NOMO-1 treated with DMSO at 0.1 percent for 48 hours (cell line): ENCODE measurements at regions not wholly inside any gene's neighbourhood (a gene's known extent, or its start where the extent isn't known, plus 50 kb on each side); places are given as distances from the start of the nearest gene placed in this dataset.

ENCODE experiments used
- DNase-seq: peaks from one replicate; lab custom pipeline; 2025; ENCODE audit not compliant: unreplicated experiment; lab: John Stamatoyannopoulos, UW

DNA sequence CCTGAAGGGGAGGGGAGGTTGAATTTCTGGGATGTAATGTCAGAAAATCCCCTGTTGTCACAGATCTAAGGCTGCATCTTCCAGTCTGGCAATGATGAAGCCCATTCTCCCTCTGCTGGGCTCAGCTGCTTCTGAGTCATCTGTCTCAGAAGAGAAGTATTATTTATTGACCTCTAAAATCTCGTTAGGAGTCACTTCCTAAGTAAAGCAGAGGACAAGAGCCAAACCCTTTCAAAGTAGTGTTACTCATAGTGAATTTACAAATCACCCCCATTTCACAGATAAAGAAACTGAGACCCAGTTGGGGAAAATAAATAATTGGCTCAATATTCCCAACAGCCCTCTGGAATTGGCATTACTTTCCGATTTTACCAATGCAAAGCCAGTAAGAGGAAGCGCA, 167.3 kb upstream of the SKOR2 start:
- peak; percentile 28 for DNase-seq

DNA sequence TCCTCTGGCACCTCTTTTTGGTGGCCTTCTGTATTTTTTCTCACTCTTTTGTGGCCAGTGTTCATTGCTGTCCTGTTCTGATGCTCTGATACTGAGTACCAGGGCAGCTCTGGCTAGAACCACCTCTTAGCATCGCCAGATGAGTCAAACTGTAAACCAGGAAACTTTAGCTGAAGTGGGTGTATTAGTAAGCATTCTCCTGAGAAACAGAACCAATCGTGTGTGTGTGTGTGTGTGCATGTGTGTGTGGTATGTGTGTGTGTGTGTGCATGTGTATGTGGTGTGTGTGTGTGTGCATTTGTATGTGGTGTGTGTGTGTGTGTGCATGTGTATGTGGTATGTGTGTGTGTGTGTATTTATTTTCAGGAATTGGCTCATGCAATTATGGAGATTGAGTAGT, 166.3 kb upstream of the SKOR2 start:
- no peak for DNase-seq

DNA sequence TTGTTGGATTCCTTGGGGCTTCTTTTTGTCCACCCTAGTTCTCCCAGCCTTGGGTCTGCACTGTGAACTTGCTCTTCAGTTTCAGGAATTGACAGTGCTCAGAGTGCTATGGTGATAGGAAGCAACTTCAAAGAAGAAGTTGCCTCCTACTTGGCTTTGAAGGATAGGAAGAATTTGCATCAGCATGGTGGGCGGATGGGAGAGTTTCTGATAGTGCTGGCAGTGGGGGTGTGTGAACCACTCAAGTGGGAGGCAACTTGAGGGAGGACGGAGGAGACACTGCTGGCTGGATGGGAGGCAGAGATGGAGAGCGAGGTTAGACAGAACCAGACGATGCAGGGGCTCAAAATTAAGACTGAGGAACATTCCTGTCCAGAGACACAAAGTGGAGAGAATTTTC, 164.4 kb upstream of the SKOR2 start:
- DNase-seq: no peak

DNA sequence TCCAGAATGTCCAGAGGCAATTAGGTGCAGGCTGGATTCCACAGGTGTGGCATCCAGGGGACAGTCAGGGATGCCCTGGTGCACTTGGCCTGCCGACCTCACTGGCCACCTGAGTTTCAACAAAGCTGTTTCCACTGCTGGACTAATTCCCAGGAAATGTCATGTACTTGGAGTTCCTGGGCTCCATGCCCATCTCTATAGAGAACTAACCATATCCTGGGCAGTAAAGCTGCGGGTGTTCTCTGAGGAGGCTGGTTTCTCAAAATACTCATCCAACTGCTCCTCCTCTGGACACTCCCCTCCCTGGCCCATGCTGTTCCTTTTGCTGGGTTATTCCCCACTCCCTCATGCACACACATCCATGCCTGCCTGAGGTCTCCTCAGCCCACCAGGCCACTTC, 161.9 kb upstream of the SKOR2 start:
- DNase-seq: no peak

DNA sequence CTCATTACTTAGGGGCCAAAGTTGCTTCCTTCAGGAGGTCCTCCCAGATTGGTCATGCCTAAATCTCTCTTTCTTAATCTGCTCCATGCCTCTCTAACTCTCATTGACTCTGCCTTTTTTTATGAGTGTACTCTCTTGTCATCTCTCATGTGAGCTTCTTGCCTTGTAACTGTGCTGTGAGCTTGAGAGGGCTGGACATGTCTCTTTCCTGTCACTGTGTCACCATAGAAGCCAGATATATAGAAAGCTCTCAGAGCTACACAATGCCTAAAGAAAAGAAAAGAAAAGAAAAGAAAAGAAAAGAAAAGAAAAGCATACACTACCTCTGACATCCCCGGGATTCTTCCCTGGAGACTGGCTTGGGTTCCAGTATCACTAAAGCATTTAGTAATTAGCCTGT, 161.5 kb upstream of the SKOR2 start:
- DNase-seq: no peak

DNA sequence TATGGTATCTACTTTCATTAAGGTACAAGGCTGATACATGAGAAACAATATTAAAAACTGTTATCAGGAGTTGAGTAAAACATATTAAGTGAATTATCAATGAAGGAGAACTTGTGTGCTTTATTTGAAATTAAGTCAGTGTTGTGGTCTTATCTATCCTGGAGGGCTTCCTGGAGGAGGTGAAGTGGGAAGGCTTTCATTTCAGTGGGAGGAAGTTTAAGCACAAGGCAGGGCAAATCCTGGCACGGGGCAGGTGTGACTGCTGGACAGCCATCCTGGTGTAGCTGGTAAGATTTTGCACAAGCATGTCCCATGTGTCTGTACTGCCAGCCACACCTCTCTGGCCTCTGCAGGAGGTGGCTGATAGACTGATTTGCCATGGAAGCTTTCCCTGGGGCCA, 159.7 kb upstream of the SKOR2 start:
- no peak for DNase-seq

DNA sequence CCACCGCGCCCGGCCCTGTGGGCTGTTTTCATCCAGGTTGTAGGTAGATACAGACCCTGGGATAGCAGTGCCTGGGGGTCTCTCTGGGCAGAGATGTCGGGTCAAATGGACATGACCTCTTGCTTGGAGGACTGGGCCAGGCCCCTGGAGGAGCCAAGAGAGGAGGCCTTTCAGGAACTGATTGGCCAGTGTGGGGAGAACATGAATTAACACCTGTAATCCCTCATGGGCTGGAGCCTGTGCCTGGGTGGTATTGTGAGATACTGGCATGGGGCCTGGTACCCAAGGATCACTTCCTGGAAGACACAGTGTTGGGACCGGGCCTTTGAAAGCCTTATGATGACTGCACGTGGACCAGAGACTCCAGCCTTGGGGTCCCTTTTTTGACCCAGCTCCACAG, 158.7 kb upstream of the SKOR2 start:
- no peak for DNase-seq

DNA sequence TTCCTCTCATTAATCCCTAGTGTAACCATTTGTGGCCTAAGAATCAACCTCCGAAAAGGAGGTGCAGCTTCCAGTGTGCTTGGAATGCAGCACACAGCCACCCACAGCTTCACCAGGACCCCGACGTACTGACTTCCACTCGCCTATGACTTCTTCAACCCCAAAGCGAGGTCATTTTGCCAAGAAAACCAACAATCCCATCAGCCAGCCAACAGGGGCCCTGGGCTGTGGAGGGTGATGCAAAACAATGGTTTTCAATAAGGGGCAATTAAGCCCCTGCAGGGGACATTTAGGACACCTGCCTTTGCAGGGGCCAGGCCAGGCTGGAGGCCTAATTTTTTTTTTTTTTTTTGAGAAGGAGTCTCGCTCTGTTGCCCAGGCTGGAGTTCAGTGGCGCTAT, 158.1 kb upstream of the SKOR2 start:
- DNase-seq: no peak

DNA sequence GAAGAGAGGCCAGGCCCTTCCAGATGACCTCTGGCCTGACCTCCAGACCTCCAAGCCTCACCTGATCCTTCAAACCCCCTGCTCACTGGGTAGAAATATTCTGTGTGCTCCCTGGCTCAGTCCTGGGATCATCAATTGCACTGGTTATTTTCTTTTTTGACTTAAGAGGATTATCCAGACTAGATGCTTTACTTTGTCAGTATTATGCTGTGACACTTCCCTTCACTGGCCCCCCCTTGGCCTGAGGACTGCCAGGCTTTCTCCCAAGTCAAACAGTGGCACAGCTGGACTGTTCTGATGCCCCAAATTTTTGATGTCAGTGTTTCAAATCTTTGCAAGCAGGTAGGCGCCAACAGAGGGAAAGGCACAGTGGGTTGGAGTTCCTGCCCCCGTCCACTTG, 156.3 kb upstream of the SKOR2 start:
- no peak for DNase-seq

DNA sequence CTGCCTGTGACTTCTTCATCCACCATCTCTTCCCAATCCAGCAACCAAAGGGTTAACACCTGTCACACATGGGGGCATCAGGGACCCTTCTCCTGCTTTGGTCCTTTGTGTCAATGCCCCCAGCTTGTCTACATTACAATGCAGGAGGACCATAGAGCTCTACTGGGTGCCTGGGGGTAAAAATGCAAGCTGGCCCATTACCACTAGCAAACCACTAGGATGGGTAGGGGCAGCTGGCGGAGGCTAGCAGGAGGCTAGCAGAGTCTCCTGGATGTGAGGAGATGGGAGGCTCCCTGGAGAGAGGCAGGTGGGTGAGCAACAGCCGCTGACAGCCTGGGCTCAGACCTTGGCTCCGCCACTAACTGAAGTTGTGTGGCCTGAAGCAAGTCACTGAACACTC, 153.4 kb upstream of the SKOR2 start:
- no peak for DNase-seq

DNA sequence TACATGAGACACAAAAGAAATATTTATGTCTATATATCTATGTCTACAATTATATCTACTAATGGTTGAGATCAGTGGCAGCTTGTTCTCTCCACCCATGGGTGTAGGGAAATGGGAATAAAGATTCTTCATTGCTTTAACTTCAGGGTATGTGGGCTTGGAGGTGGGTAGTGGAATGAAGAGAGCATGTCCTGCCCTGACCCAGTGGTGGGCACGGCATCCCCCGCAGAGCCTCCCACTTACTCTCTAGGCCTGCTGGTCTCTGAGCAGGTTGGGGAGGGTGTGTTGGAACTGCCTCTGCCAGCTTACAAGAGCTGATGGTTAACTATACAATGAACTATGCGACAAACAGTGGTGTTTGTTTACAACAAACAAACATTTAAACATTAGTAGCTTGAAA, 152.5 kb upstream of the SKOR2 start:
- no peak for DNase-seq

DNA sequence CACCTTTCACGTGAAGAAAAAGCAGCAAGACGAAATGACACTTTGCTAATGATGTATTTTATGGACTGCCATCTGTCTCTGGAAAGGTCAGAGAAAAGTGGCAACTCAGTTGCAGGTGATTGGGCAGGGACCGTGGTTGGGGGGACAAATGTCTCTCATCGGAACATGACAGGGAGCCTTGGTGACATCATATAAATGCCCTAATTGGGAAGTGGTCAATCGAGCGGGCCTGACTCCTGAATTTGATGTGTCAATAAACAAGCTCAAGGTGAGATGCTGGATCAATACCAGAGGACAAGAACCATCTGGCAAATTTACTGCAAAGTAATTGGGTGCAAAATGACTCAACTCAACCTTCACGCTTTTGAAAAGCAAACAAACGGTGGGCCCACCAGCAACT, 151.9 kb upstream of the SKOR2 start:
- no peak for DNase-seq

DNA sequence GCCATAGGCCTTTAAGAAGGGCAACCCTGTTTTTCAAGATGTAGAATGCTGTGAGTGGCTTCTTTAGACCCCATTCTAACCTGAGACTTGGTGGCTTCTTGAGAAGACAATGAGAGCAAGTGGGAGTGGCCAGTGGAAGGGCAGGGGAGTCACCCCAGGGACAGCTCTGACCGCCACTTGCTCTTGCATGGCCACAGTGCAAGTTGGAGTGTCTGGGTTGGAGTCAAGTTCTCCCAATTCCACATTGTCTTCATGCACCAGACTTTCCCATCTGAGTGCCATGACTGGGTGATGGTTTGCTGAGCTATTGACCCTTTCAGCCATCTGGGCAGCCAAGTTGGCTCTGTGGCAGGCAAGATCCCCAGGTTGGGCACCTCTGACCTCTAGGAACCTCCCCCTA, 148.0 kb upstream of the SKOR2 start:
- DNase-seq: no peak

DNA sequence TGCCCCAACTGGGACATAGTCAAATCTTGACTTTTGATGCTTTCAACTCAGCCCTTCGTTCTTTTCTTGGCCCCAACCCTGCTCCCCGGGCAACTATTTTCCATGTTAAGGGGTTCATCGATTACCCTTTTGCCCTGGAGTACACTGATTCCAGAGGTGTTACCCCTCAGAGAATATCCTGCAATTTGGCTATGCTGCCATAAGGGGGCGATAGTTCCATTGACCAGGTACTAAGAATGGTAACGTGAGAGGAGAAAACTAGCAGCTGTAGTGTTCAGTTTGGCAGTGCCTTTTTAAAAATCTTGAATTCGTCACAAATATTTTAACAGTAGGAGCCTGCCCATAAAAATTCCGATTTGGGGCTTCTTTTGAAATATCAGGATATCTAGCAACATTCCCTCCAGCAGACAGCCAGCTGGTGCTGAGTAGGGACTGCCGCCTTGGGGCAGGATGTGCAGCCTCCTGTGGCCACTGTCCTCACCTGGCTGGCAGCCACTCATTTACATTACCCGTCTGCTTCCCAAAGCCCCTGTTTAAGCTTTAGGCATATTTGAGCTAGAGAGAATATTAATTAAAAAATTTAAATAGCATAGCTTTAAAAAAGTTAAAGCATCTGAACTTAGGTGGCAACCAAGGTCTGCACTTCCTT, 146.3 kb upstream of the SKOR2 start:
- DNase-seq: peak; percentile 4

DNA sequence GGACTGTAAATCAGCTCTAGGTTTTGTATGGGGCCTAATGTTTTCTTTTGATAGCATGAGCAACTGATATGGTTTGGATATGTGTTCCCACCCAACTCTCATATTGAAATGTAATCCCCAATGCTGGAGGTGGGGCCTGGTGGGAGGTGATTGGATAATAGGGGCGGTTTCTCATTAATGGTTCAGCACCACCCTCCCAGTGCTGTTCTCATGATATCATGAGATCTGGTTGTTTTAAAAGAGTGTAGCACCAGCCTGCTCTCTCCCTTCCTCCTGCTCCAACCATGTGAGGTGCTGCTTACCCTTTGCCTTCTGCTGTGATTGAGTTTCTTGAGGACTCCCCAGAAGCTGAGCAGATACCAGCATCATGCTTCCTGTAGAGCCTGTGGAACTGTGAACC, 140.2 kb upstream of the SKOR2 start:
- no peak for DNase-seq

DNA sequence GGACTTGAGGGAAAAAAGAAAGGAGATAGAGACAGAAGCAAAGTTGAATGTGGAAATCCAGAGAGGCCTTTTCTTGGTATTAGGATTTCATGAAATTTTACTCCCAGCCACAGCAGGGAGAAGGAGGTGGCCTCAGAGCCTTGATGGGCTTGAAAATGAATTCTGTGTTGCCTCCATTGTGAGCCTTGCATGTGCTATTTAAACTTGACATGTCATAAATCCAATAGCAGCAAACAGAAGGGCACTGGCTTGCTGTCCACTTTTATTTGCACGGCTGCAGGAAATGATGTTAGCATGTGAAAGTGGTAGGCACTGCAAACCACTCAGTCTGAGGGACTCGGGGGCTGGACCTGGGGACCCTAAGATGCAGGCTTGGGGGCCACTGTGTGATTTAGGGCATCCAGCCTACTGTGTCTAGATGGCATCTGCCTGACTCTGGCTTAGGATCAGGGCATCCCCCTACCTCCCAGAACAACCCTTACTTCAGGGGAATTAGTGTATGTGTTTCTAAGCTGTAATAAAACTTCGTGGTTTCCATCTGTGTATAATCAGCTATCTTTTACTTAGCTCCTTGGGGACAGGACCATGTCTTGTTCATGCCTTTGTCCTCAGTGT, 139.1 kb upstream of the SKOR2 start:
- DNase-seq: no peak

DNA sequence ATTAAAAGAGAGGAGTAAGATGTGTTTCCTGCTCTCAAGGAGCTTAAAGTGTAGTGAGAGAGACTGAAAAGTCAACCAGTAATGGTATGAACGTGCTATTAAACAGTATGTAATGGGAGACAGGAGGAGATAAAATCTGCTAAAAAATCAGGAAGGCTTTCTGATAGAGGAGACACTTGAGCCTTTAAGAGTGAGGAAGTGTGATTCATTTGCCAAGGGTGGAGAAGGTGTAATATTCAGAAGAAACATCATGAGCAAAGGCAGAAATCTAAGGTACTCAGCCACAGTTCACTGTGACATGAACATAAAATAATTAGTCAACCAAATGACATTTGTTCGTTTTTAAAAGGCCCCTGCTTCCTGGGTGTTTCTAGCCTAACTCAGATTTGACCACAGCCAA, 137.8 kb upstream of the SKOR2 start:
- no peak for DNase-seq

DNA sequence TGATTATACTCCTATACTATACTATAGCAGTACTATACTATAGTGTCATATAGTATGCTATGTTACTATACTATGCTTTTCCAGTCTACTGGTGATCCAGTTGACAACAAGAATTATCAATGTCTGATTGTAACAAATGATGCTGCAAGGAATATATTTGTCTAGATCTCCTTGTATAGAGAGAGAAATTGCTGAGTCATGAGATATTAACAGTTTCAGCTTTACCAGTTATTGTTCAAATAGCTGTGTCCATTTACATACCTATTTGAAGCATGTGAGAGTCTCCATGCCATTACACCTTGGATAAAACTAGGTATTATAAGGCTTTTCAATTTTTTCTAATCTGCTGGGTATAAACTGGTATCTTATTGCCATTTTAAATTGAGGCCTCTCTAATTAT, 136.4 kb upstream of the SKOR2 start:
- no peak for DNase-seq

DNA sequence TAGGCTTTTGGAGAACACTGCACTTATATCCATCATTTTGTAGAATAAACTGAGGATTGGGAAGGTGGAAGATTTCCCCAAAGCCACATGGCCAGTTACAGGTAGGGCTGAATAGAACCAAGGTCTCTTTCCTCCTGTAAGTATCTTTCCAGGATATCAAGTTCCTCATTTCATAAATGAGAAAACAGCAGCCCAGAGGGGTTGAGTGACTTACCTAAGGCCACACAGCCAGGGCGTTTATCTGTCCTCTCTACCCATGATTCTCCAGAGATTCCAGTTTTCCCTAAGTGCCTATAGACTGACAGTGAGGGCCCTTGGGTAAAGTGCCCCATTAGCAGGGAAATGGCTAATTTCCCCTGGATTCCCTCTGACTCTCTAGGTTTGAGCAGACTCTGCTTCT, 132.3 kb upstream of the SKOR2 start:
- DNase-seq: no peak

DNA sequence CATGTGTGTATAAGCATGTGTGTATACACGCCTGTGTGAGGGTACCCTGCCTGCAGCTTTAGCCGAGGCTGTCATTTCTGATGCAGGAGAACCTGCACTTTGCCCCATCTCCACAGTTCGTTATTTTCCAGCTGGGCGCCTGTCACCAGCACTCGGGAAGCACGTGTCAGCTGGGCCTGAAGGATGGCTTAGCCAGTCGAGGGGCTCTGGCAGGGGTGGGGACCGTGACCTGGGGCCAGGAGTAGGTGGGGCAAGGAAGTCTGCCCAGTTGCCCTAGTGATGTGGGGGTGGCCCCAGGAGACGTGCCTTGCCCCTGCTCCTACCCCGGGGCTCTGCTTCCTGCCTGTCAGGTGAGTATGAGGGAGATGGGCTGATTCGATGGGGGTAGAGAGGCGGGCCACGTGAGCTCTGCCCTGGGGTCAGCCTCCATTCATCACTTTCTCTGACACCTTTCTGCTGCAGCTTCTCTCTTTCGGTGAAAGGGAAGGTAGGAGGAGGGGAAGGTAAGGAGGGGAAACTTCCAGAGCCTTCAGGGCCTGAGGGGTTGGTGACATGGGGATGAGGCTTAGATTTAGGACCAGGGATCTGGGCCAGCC, 130.6 kb upstream of the SKOR2 start:
- no peak for DNase-seq

DNA sequence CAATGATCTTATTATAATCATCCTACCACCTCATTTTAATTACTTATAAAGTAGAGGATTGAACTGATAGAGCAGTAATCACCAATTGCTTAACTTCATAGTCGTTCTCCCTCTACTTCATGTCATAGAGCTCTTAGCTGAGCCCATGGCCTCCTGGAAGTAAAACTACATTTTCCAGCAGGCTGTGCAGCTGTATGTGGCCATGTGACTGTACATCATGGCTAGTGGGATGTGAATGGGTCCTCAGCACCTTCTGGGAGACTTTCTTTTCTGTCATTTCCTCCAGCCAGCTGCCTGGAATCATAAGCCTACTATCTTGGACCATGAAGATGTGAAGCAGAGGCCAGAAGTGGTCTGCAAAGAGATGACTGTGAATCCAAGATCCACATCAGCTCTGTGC, 128.7 kb upstream of the SKOR2 start:
- DNase-seq: no peak

DNA sequence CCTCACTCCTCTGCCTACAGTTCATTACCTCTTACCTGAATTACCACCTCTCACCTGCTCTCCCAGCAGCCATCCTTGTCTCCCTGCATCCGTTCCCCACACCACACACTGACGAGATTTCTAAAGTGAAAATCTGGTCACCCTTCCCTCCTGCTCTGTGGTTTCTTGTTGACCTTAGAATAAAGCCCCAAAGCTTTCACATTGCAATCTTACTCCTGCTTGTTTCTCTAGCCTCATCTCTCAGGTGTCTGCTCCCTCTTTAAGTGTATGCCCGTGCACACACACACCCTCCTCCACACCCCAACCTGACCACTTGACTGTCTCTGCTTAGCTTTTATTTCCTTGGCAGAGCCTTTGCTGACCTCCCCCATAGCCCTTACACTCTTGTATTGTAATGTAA, 122.0 kb upstream of the SKOR2 start:
- DNase-seq: no peak

DNA sequence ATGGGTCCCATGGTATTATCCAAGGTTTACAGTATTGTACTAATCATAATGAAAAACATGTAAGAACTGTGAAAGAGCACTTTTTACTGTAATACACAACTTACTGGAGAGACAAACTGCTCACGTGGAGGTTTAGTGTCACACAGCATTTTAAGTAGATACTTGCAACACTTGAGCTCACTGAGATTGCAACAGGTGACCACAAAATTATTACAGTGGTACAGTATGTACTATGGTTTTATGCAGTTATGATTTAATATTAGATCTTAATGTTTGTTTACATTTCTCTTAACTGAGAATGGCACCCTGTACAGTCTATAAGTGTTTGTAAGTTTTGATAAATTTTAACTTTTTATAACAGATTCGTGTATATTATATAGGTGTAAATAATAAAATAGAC, 118.6 kb upstream of the SKOR2 start:
- no peak for DNase-seq
